Vagina (tissue), 2 donors: ENCODE measurements at regions not wholly inside any gene's neighbourhood (a gene's known extent, or its start where the extent isn't known, plus 50 kb on each side); places are given as distances from the start of the nearest gene placed in this dataset.
"Not testable (repeated sequence)": the region's sequence is repeated elsewhere in the genome, so short reads cannot be mapped to it uniquely, and the experiment has no call there.

Source experiments
- DNase-seq, 2 donors: peaks; one replicate each; pipeline ENCODE4 v3.0.0-alpha.2; 2017; ENCODE audit errors: extremely low spot score in 2 of 2
- H3K27ac ChIP-seq: fragments of 200-600 bp; sonication (generic); one replicate; pipeline ENCODE4 v1.5.1; 2019
- H3K27me3 ChIP-seq: fragments of 200-600 bp; sonication (generic); one replicate; pipeline ENCODE4 v1.5.1; 2019
- H3K36me3 ChIP-seq, 2 donors: fragments of 200-600 bp; sonication (generic); one replicate each; pipeline ENCODE4 v1.5.1; 2017 to 2019
- H3K4me1 ChIP-seq: fragments of 200-600 bp; sonication (generic); one replicate; pipeline ENCODE4 v1.5.1; 2019
- H3K4me3 ChIP-seq, 2 donors: fragments of 200-600 bp; sonication (generic); 1 replicate in 1 of 2; 2 replicates in 1 of 2; pipeline ENCODE4 v1.5.1; 2016 to 2019
- H3K9me3 ChIP-seq: fragments of 200-600 bp; sonication (generic); one replicate; pipeline ENCODE4 v1.5.1; 2019
- POLR2A ChIP-seq, 2 donors: fragments of 450-650 bp; IDR thresholded peaks; one replicate each; pipeline ENCODE4 v1.6.1; 2017; ENCODE audit warnings: antibody characterized with exemption in 2 of 2, mild to moderate bottlenecking in 2 of 2, moderate library complexity in 2 of 2
- POLR2AphosphoS5 ChIP-seq, 2 donors: sonication (generic); formaldehyde crosslinking; IDR thresholded peaks; one replicate each; pipeline ENCODE4 v1.9.0; 2017; ENCODE audit warnings: antibody characterized with exemption in 2 of 2, mild to moderate bottlenecking in 2 of 2, low read depth in 1 of 2; ENCODE audit not compliant: insufficient read depth in 1 of 2
- intact Hi-C: fragments of 100-400 bp; cut with DNase I; formaldehyde crosslinking; loops from one replicate; pipeline ENCODE4 v1.15.1; 2023
- TF ChIP-seq, protein P1 (sequence below), 3 experiments: fragments of 450-650 bp in 2 of 3; fragments of 200-600 bp in 1 of 3; sonication (generic) in 1 of 3; IDR thresholded peaks; one replicate each; pipeline ENCODE4 v1.5.1; 2017 to 2019; ENCODE audit warnings: antibody characterized with exemption in 3 of 3, mild to moderate bottlenecking in 2 of 3, moderate library complexity in 2 of 3

DNA sequence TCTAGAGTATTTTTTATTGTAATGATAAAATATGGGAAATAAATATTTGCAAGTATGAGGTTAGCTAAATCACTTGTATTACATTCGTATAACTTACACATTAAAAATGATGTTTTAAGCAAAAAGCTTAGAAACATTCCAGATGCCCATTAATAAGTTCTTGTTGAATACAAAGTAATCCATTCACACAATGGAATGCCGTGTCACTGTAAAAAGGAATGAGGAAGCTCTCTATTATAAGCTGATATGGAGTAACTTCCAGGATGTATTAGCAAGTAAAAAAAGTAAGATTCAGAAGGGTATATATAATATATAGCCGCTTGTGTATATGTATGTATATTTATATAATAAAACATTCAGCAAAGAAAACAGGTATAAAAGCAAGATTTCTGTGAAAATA is 412.8 kb upstream of the MTPN start:
- Histone ChIP-seq H3K4me3 (no peak overlapping the region), H3K27ac (no peak overlapping the region), H3K36me3 (no peaks in the 10 kb centered on the region), H3K9me3 (no peaks in the 10 kb centered on the region), H3K27me3 (no peaks in the 10 kb centered on the region), H3K4me1 (no peaks in the 10 kb centered on the region)
- intact Hi-C loops: no loop called here
- TF ChIP-seq POLR2AphosphoS5 (IDR thresholded peaks at IDR 0.05; ENCODE audit: insufficient read depth in 1 of 2, low read depth in 1 of 2) (no peak), POLR2A (IDR thresholded peaks at IDR 0.05) (no peak)
- TF ChIP-seq, protein P1, sequence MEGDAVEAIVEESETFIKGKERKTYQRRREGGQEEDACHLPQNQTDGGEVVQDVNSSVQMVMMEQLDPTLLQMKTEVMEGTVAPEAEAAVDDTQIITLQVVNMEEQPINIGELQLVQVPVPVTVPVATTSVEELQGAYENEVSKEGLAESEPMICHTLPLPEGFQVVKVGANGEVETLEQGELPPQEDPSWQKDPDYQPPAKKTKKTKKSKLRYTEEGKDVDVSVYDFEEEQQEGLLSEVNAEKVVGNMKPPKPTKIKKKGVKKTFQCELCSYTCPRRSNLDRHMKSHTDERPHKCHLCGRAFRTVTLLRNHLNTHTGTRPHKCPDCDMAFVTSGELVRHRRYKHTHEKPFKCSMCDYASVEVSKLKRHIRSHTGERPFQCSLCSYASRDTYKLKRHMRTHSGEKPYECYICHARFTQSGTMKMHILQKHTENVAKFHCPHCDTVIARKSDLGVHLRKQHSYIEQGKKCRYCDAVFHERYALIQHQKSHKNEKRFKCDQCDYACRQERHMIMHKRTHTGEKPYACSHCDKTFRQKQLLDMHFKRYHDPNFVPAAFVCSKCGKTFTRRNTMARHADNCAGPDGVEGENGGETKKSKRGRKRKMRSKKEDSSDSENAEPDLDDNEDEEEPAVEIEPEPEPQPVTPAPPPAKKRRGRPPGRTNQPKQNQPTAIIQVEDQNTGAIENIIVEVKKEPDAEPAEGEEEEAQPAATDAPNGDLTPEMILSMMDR (IDR thresholded peaks at IDR 0.05): no peak
- DNase-seq: no peak

DNA sequence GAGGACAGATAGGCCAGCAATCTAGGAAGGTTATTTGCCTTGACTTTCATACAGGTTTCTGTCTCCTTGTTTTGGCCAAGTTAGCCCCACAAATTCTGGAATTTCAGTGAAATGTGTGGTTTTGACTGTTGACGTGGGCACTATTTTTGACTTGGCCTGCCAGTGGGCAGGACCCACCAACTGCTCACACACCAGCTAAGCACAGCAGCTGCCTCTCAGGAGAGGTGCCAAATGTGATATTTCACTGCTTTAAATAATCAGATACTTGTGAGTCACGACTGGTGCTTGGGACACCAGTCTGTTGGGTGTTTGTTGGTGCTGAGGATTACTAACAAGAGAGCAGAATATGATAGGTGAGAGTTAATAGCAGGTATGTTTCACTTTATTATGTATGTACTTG is 409.7 kb upstream of the MTPN start:
- Histone ChIP-seq H3K36me3 (no peaks in the 10 kb centered on the region), H3K27ac (no peak overlapping the region), H3K27me3 (no peaks in the 10 kb centered on the region), H3K4me3 (no peak overlapping the region), H3K9me3 (no peaks in the 10 kb centered on the region), H3K4me1 (no peaks in the 10 kb centered on the region)
- TF ChIP-seq POLR2A (IDR thresholded peaks at IDR 0.05): no peak
- TF ChIP-seq, protein P1 (IDR thresholded peaks at IDR 0.05): no peak
- no peak for TF ChIP-seq POLR2AphosphoS5 (IDR thresholded peaks at IDR 0.05; ENCODE audit: insufficient read depth in 1 of 2, low read depth in 1 of 2)
- intact Hi-C loops: no loop called here
- DNase-seq: no peak

DNA sequence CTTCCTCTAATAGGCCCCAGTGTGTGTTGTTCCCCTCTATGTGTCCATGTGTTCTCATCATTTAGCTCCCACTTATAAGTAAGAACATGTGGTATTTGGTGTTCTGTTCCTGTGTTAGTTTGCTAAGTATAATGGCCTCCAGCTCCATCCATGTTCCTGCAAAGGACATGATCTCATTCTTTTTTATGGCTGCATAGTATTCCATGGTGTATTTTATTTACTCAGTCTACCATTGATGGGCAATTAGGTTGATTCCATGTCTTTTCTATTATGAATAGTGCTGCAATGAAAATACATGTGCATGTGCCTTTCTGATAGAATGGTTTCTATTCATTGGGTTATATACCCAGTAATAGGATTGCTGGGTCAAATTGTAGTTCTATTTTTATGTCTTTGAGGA is 394.2 kb upstream of the MTPN start:
- H3K4me3 ChIP-seq, H3K27me3 ChIP-seq, H3K4me1 ChIP-seq, intact Hi-C loops, H3K27ac ChIP-seq, H3K9me3 ChIP-seq, H3K36me3 ChIP-seq, DNase-seq: not testable (repeated sequence)

DNA sequence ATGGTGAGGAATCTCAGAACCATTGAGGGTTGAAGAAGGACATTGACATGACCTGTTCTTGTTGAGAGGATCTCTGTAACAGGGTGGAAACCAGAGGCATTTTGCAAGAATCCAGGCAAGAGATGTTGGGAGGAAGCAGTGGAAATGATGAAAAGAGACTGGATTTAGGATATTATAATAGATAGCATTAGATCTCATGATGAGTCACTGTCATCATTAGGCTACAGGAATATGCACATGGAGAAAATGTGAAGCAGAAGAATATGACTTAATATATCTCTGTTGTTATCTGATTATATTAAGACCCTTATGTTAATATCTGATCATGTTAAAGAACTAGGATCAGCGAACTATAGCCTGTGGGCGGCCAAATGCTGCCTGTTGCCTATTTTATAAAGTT is 393.0 kb upstream of the MTPN start:
- H3K9me3 ChIP-seq: no peaks in the 10 kb centered on the region
- no peak for TF ChIP-seq POLR2AphosphoS5 (IDR thresholded peaks at IDR 0.05; ENCODE audit: insufficient read depth in 1 of 2, low read depth in 1 of 2)
- no peak for TF ChIP-seq POLR2A (IDR thresholded peaks at IDR 0.05)
- TF ChIP-seq, protein P1 (IDR thresholded peaks at IDR 0.05): no peak
- H3K4me1 ChIP-seq: no peaks in the 10 kb centered on the region
- H3K27me3 ChIP-seq: no peaks in the 10 kb centered on the region
- no peaks in the 10 kb centered on the region for H3K36me3 ChIP-seq
- no peak overlapping the region for H3K4me3 ChIP-seq
- no peak overlapping the region for H3K27ac ChIP-seq
- intact Hi-C loops: no loop called here
- no peak for DNase-seq

DNA sequence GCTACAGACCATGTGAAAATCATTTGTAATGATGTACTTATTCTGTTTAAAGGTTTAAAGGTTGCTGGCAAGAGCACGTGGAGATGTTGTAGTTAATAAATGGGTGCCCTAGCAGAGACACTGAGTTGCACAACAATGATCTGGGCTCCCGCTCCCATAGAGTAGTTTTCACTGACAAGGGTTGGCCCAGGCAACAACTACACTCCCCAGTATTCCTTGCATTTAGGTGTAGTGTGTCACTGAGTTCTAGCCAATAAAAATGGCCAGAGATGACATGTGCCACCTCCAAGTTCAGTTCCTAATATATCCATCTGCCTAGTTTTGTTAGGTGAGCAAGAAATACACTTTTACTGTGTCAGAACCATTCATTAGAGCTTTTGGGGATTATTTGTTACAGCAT is 392.1 kb upstream of the MTPN start:
- intact Hi-C loops: no loop called here
- no peaks in the 10 kb centered on the region for H3K36me3 ChIP-seq
- H3K27me3 ChIP-seq: no peaks in the 10 kb centered on the region
- H3K4me1 ChIP-seq: no peaks in the 10 kb centered on the region
- no peak for TF ChIP-seq POLR2A (IDR thresholded peaks at IDR 0.05)
- TF ChIP-seq, protein P1 (IDR thresholded peaks at IDR 0.05): no peak
- no peak for TF ChIP-seq POLR2AphosphoS5 (IDR thresholded peaks at IDR 0.05; ENCODE audit: insufficient read depth in 1 of 2, low read depth in 1 of 2)
- no peak overlapping the region for H3K27ac ChIP-seq
- DNase-seq: no peak
- no peaks in the 10 kb centered on the region for H3K9me3 ChIP-seq
- no peak overlapping the region for H3K4me3 ChIP-seq
